ENCODE measurements at regions not wholly inside any gene's neighbourhood (a gene's known extent, or its start where the extent isn't known, plus 50 kb on each side); places are given as distances from the start of the nearest gene placed in this dataset.

DNA sequence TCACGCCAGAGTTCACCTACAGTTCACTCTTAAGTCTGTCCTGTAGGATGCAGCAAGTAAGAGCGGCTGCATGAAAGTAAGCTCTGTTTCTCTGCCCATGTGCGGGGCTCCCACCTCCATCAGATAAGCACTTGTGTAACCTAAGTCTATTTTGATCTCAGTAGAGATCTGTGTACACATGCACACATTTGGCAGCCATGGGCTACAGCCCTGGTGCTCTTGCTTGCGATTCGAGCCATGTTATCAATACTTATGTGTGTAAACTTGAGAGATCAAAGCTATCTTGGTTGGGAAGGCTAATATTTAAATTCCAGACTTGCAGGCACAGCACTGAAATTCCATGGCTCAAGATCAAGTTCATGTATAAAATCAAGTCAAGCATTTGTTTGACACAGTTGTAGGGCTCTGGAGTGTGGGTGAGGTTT, 244.7 kb upstream of the FGGY start:
- DNase-seq (no peak), ATAC-seq (replicated peaks) (no peak)
- Mint-ChIP-seq H3K36me3 (peaks cover 12 to 28% of the 10 kb centered on the region in 2 donors), H3K4me1 (peaks cover 14 to 18% of the 10 kb centered on the region in 2 donors), H3K27me3 (no peaks in the 10 kb centered on the region), H3K27ac (no peak overlapping the region), H3K4me3 (no peak overlapping the region), H3K9me3 (no peaks in the 10 kb centered on the region)

DNA sequence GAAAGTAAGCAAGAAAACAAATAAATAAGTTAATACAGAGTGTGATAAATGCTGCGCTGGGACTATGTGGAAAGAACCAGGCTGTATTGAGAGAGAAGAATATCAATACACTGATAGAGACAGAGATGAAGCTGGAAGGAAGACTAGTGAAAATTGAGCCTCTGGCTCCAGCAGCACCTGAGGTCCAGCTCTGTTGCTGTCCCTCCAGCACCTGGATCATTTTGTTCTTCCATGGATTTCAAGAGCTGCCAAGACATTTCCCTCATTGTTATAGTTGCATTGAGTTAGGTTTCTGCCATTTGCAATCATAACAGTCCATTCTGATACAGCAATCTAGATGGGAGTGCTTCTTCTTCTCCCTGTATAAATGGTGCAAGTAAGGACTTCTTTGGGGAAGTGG, 242.7 kb upstream of the FGGY start:
- H3K4me1 Mint-ChIP-seq: peaks cover 9 to 14% of the 10 kb centered on the region in 2 donors
- no peak overlapping the region for H3K27ac Mint-ChIP-seq
- no peaks in the 10 kb centered on the region for H3K9me3 Mint-ChIP-seq
- H3K4me3 Mint-ChIP-seq: no peak overlapping the region
- DNase-seq (no peak), ATAC-seq (replicated peaks) (no peak)
- peaks cover 7 to 15% of the 10 kb centered on the region in 2 donors for H3K36me3 Mint-ChIP-seq
- no peaks in the 10 kb centered on the region for H3K27me3 Mint-ChIP-seq

DNA sequence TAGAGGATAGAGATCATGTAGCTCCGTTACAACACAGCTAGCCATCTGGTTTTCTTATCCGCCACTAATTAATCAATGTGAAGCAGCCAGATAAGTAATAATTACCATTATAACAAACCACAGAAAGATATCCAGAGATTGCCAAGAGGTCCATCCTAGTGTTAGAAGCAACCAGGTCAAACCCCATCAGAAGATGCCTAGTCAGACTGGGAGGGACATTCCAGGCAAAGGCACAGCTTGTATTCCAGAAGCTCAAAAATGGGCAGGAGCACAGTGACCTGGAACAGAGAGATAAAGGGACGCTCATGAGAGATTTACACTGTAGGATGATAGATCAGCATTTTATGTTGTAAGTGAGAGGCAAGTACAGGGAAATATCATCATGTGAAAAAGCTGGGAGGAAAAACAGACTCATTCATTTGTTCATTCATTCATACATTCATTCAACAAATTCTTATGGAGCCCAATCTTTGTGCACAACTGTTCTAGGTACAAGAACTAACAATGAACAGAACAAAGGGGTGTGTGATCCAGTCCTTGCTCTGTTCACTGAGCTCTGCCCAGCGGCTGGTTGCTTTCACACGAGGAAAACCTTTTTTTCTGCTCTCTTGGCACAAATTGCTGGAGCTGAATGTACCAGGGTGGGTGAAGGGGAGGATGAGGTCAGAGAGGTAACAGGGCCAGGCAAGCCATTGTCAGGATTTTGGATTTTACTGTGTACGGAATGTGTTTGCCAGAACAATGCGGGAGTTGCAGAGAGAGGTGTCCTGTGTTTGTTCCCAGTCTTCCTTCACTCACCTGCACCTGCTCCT, 240.8 kb upstream of the FGGY start:
- ATAC-seq (replicated peaks): no peak
- peaks cover 8 to 14% of the 10 kb centered on the region in 2 donors for H3K4me1 Mint-ChIP-seq
- peaks cover 8 to 21% of the 10 kb centered on the region in 2 donors for H3K36me3 Mint-ChIP-seq
- DNase-seq: no peak
- no peak overlapping the region for H3K27ac Mint-ChIP-seq
- H3K27me3 Mint-ChIP-seq: no peaks in the 10 kb centered on the region
- peaks cover 2 to 4% of the 10 kb centered on the region in 2 donors for H3K9me3 Mint-ChIP-seq
- H3K4me3 Mint-ChIP-seq: no peak overlapping the region

DNA sequence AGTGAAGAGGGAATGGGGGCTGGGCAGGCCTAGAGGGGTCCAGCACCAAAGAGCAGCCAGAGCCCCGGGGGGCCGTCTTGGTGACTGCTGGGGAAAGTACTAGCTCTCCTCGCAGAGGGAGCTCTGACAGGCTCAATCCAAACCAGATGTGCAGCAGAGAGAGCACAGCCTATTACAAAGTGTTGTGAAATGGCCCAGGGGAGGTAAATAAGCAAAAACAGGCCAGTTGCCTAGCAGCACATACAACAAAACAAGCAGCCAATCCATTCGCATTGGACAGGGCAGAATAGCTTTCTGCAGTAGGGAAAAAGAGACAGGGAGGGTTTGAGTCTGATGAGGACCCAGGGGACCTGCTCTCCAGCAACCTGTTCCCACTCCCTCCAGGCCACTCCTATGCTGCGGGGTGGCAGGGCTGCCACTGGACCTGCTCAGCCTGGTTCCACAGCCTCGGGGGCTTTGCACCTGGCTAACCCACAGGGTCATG, 239.6 kb upstream of the FGGY start:
- Mint-ChIP-seq H3K4me1 (peaks cover 13 to 18% of the 10 kb centered on the region in 2 donors), H3K9me3 (peaks cover 2 to 5% of the 10 kb centered on the region in 2 donors), H3K36me3 (peaks cover 9 to 23% of the 10 kb centered on the region in 2 donors), H3K4me3 (no peak overlapping the region), H3K27ac (no peak overlapping the region), H3K27me3 (no peaks in the 10 kb centered on the region)
- DNase-seq: no peak
- ATAC-seq (replicated peaks): peak in 1 of 2 donors; percentile 54

DNA sequence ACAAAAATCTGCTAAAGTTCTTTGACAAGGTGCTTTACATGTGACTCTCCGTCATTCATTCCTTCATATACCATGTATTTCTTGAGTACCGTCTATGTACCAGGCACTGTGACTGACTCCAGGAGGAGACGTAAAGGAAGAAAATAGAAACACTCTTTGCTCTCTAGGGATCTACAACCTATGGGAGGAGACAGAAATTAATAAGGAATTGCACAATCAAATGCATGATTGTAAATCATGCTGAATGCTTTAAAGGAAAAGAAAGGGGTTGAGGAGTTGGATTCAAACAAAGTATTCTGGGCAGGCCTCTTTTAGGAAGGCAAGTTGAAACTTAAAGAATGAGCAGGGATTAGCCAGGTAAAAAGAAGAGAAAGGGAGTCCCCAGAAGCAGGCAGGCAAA, 239.1 kb upstream of the FGGY start:
- no peak for DNase-seq
- Mint-ChIP-seq H3K9me3 (peaks cover 2 to 5% of the 10 kb centered on the region in 2 donors), H3K27me3 (no peaks in the 10 kb centered on the region)

DNA sequence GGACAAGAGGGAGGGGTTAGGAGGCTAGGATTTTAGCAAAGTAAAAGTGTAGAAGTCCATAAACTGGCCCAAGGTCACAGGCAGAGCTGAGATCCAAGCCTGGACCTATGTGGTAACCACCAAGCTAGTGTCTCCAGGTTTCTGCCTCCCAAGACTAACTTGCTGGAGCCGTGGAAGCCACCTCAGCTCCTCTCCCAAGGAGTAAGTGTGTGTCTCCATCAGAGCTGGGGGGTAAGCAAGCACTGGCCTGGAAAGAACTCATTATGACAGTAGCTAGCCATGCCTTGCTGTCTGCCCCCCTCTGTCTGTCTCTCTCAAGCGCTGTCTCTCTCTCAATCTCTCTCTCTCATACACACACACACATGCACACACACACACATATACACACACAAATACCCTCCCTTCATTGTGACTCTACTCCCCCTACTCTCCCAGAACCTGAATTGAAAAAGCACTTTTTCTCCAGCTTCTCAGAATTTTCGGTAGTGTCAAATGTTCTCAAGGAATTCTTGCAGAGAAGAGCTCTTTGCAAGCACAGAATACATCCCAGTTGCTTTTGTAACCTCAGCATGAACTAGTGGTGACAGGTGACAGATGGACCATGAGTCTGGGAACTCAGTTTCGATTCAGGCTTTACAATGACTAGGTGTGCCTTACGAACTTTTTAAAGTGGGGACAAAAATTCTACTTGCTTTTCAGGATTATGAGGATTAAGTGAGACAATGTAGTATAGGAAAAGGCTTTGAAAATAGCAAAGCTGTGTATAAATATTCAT, 238.0 kb upstream of the FGGY start:
- peaks cover 11 to 26% of the 10 kb centered on the region in 2 donors for H3K36me3 Mint-ChIP-seq
- peaks cover 15 to 17% of the 10 kb centered on the region in 2 donors for H3K4me1 Mint-ChIP-seq
- ATAC-seq (replicated peaks) (no peak), DNase-seq (no peak)
- H3K4me3 Mint-ChIP-seq: no peak overlapping the region
- H3K9me3 Mint-ChIP-seq: peaks cover 2 to 5% of the 10 kb centered on the region in 2 donors
- no peaks in the 10 kb centered on the region for H3K27me3 Mint-ChIP-seq
- H3K27ac Mint-ChIP-seq: no peak overlapping the region

More for the DNA sequence above, 239.1 kb upstream of the FGGY start:
- Mint-ChIP-seq H3K36me3 (peaks cover 9 to 23% of the 10 kb centered on the region in 2 donors), H3K27ac (no peak overlapping the region), H3K4me3 (no peak overlapping the region), H3K4me1 (peaks cover 10 to 13% of the 10 kb centered on the region in 2 donors)
- no peak for ATAC-seq (replicated peaks)

DNA sequence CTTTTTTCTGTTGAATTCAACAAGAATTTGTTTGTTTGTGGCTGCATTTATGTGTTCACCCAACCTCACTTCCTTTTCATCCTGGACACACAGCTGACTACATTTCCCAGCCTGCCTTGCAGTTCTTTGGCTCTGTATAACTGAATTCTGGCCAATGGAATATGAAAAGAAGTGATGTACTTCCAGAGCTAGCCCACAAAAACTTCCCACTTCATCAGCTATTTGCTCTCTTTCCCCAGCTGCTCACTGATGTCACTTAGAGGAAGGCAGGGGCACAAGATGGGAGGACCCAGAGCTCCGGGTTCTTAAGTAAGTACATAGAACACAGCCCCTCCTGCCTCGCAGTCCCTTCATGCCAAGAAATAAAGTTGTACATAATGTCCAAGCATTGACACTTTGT, 235.0 kb upstream of the FGGY start:
- H3K27ac Mint-ChIP-seq: no peak overlapping the region
- H3K4me3 Mint-ChIP-seq: no peak overlapping the region
- H3K27me3 Mint-ChIP-seq: no peaks in the 10 kb centered on the region
- no peak for DNase-seq
- peaks cover 11 to 22% of the 10 kb centered on the region in 2 donors for H3K36me3 Mint-ChIP-seq
- H3K9me3 Mint-ChIP-seq: peaks cover 2 to 5% of the 10 kb centered on the region in 2 donors
- peaks cover 18 to 28% of the 10 kb centered on the region in 2 donors for H3K4me1 Mint-ChIP-seq
- ATAC-seq (replicated peaks): peak in 1 of 2 donors; percentile 42

DNA sequence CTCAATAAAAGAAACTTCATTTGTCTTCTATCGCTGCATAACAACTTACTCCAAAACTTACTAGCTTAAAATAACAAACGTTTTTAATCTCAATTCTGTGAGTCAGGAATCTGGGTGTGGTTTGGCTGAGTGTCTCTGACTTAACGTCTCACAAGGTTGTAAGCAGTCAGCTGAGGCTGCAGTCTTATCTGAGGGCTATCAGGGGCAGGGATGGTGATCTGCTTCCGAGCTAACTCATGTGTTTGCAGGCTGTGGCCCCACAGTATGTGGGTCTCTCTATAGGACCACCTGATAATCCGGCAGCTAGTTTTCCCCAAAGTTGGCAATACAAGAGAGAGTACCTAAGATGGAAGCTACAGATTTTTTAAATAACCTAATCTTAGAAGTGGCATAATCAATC, 234.2 kb upstream of the FGGY start:
- DNase-seq (no peak), ATAC-seq (replicated peaks) (no peak)
- peaks cover 2 to 5% of the 10 kb centered on the region in 2 donors for H3K9me3 Mint-ChIP-seq
- no peak overlapping the region for H3K4me3 Mint-ChIP-seq
- peaks cover 18 to 24% of the 10 kb centered on the region in 2 donors for H3K4me1 Mint-ChIP-seq
- H3K27ac Mint-ChIP-seq: no peak overlapping the region
- peaks cover 10 to 22% of the 10 kb centered on the region in 2 donors for H3K36me3 Mint-ChIP-seq
- no peaks in the 10 kb centered on the region for H3K27me3 Mint-ChIP-seq

DNA sequence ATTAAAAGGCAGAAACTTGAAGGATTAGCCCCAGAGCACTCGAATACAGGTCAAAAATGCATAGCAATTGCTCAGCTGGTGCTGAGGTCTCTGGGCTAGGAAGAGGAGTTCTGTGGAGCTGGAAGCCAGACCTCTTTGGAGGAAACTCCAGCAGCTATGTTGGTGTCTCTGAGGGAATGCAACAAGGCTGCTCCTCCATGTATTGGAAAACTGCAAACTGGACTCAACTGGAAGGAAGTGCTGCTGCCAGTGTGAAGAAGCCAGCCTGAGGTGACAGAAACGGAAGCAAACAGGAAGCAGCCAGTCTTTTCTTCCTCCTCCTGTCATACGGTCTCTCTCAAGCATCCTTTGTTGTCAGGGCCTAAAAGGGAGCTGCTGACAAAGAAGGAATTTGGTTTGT, 233.4 kb upstream of the FGGY start:
- no peak for ATAC-seq (replicated peaks)
- Mint-ChIP-seq H3K27ac (peak overlapping the region; percentile 82), H3K27me3 (no peaks in the 10 kb centered on the region), H3K4me1 (peaks cover 16 to 24% of the 10 kb centered on the region in 2 donors), H3K4me3 (peak overlapping the region in 1 of 2 donors; percentile 35), H3K9me3 (peaks cover 2 to 5% of the 10 kb centered on the region in 2 donors), H3K36me3 (peaks cover 9 to 22% of the 10 kb centered on the region in 2 donors)
- DNase-seq: no peak

DNA sequence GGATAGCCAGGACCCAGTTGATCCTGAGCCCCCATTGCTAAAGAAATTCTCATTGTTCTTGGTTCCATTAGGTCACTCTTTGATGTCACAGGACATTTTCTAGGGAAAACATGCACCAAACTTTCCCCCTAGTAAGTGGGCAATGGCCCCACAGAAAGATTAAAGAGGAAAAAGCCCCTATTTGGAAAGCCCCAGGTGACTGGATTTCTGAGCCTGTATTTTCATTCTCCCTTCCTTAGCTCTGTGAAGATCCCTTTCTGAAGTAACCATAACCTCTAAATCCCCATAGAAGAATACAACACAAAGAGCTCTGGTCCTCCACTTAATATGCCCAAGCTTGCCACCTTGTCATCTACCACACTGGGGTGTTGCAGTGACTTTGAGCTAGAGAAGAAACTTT, 232.3 kb upstream of the FGGY start:
- Mint-ChIP-seq H3K27ac (peak overlapping the region; percentile 25), H3K4me1 (peaks cover 16 to 24% of the 10 kb centered on the region in 2 donors), H3K4me3 (no peak overlapping the region), H3K9me3 (peaks cover 2 to 5% of the 10 kb centered on the region in 2 donors), H3K27me3 (no peaks in the 10 kb centered on the region), H3K36me3 (peaks cover 7 to 19% of the 10 kb centered on the region in 2 donors)
- ATAC-seq (replicated peaks) (peak in 1 of 2 donors; percentile 36), DNase-seq (no peak)

DNA sequence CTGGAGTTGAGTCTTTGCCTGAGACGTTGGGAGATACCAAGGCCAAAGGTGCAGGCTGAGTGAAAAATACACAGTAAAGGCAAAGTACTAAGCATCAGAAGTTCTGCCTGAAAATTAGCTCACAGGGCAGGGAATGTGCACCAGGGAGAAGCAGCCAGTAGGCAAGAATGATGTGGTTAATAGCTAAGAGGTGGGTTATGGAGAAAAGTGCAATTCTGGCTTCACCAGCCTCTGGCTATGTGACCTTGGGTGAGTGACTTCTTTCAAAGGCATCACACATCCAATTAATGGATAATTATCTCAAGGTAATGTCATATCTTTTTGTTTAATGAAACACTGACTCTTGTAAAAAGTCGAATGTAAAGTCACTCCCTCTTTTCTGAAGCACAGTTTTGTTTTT, 230.7 kb upstream of the FGGY start:
- no peak overlapping the region for H3K27ac Mint-ChIP-seq
- DNase-seq: no peak
- peaks cover 21 to 34% of the 10 kb centered on the region in 2 donors for H3K4me1 Mint-ChIP-seq
- H3K4me3 Mint-ChIP-seq: no peak overlapping the region
- peaks cover 2 to 8% of the 10 kb centered on the region in 2 donors for H3K36me3 Mint-ChIP-seq
- no peak for ATAC-seq (replicated peaks)
- no peaks in the 10 kb centered on the region for H3K9me3 Mint-ChIP-seq
- no peaks in the 10 kb centered on the region for H3K27me3 Mint-ChIP-seq

DNA sequence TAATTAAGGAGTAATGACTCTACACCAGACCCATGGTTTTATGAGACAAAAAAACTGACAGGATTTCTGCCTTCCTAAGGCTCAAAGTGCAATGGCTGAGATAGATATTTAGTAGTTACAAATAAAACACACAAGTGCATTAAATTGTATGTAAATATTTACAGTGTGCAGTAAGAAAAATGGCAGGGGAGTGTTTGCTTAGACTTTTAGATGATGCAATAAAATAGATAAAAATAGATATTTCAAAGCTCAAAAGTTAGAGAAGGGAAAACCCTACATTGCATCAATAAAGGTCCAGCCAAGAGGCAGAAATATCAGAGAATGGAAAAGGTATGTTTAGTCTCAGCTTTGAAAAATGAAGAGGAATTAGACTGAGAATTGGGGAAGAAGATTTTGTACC, 226.3 kb upstream of the FGGY start:
- Mint-ChIP-seq H3K9me3 (peaks cover 0 to 5% of the 10 kb centered on the region in 2 donors), H3K4me1 (peaks cover 16 to 27% of the 10 kb centered on the region in 2 donors), H3K27ac (no peak overlapping the region), H3K36me3 (peaks cover 0 to 9% of the 10 kb centered on the region in 2 donors), H3K27me3 (no peaks in the 10 kb centered on the region), H3K4me3 (no peak overlapping the region)
- DNase-seq: no peak
- no peak for ATAC-seq (replicated peaks)

DNA sequence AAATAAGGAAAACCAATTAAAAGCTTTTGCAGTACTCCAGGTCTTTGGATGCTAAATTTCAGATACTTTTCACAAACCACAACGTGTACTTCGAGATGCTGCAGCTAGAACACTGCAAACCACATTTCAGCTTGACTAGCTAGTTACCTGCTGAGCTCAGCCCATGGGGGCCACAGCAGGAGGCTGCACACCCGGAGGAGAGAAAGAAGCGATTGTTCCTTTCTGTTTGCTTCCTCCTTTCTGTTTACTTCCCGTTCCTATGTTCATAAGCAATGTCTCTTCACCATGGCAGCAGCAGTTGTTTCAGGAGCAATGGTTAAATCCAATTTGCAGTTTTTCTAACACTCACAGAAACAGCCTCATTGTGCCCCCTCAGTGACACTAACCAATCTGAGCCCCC, 225.6 kb upstream of the FGGY start:
- no peaks in the 10 kb centered on the region for H3K27me3 Mint-ChIP-seq
- H3K9me3 Mint-ChIP-seq: peaks cover 0 to 5% of the 10 kb centered on the region in 2 donors
- H3K27ac Mint-ChIP-seq: peak overlapping the region; percentile 56
- DNase-seq: no peak
- peak; percentile 55 to 76 for ATAC-seq (replicated peaks)
- H3K4me3 Mint-ChIP-seq: peak overlapping the region; percentile 2 to 46
- peaks cover 0 to 7% of the 10 kb centered on the region in 2 donors for H3K36me3 Mint-ChIP-seq
- H3K4me1 Mint-ChIP-seq: peaks cover 16 to 27% of the 10 kb centered on the region in 2 donors

DNA sequence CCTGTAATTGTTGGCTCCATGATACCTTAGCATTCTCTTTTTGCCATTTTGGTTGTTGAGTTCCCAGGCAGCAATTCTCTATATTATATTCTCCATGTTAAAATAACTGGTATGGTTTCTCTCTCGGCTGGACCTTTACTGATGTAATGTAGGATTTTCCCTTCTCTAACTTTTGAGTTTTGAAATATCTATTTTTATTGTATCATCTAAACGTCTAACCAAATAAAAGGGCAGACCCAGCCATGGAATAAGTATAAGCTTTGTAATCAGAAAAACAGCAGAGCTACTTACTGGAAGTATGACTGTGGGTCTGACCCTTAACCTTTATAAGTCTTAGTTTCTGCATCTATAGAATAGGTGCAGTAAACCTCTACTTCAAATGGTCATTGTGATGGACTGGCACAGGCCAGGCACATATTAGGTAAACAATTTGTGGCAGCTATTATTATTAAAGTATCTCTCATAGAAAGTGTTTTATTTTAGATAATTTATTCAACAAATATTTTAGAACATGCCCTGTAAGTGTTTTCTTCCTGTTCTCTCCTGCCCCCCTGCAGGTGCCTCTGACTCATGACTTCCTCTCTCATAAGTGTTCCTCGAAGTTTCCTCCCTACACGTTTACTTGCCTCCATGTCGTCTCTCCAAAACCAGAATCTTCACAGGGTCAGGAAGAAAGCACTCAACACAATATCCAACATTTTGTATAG, 224.9 kb upstream of the FGGY start:
- H3K4me3 Mint-ChIP-seq: peak overlapping the region; percentile 20 to 22
- peaks cover 19 to 27% of the 10 kb centered on the region in 2 donors for H3K4me1 Mint-ChIP-seq
- peak overlapping the region; percentile 82 for H3K27ac Mint-ChIP-seq
- H3K27me3 Mint-ChIP-seq: no peaks in the 10 kb centered on the region
- peaks cover 0 to 5% of the 10 kb centered on the region in 2 donors for H3K9me3 Mint-ChIP-seq
- H3K36me3 Mint-ChIP-seq: peaks cover 0 to 7% of the 10 kb centered on the region in 2 donors
- no peak for DNase-seq
- peak; percentile 51 to 64 for ATAC-seq (replicated peaks)

Data from stimulated activated naive B cell treated with anti-CD40 and anti-IgM and Interleukin-4, amounts not matched to agents 10 μg/mL and 1 μg/mL and 100 μg/mL, for 72 hours (primary cell).